NOMO-1 (cell line): ENCODE measurements at regions not wholly inside any gene's neighbourhood (a gene's known extent, or its start where the extent isn't known, plus 50 kb on each side); places are given as distances from the start of the nearest gene placed in this dataset.

ENCODE experiments used
- DNase-seq, 2 experiments: peaks; one replicate each; lab custom pipeline; 2025; ENCODE audit not compliant: unreplicated experiment in 2 of 2; lab: John Stamatoyannopoulos, UW

GRCh38 chr16:17617021-17617552 is 146.3 kb upstream of the XYLT1 start:
- DNase-seq, result no peak

- no peak for DNase-seq
Observed at GRCh38 chr16:17612336-17612735, 141.6 kb upstream of the XYLT1 start.

GRCh38 chr16:17607609-17608008 is 136.8 kb upstream of the XYLT1 start:
- no peak for DNase-seq

GRCh38 chr16:17607075-17607509 is 136.3 kb upstream of the XYLT1 start:
- DNase-seq, result peak; percentile 10

GRCh38 chr16:17606460-17606859 is 135.7 kb upstream of the XYLT1 start:
- DNase-seq, result no peak

GRCh38 chr16:17605784-17606183 is 135.0 kb upstream of the XYLT1 start:
- DNase-seq, result no peak

- peak; percentile 4 to 8 for DNase-seq
Observed at GRCh38 chr16:17603626-17604025, 132.9 kb upstream of the XYLT1 start.

- DNase-seq, result peak; percentile 88 to 98
Observed at GRCh38 chr16:17602678-17603077, 131.9 kb upstream of the XYLT1 start.

GRCh38 chr16:17598968-17599367 is 128.2 kb upstream of the XYLT1 start:
- DNase-seq, result no peak

- no peak for DNase-seq
Observed at GRCh38 chr16:17591655-17592405, 121.1 kb upstream of the XYLT1 start.

- no peak for DNase-seq
Observed at GRCh38 chr16:17590711-17591654, 120.2 kb upstream of the XYLT1 start.

- DNase-seq, result no peak
Observed at GRCh38 chr16:17589898-17590297, 119.1 kb upstream of the XYLT1 start.

- DNase-seq, result no peak
Observed at GRCh38 chr16:17585449-17586074, 114.8 kb upstream of the XYLT1 start.

- peak in 1 of 2 experiments; percentile 56 for DNase-seq
Observed at GRCh38 chr16:17578981-17579874, 108.5 kb upstream of the XYLT1 start.

GRCh38 chr16:17574256-17574655 is 103.5 kb upstream of the XYLT1 start:
- no peak for DNase-seq

- no peak for DNase-seq
Observed at GRCh38 chr16:17572145-17572544, 101.4 kb upstream of the XYLT1 start.

- DNase-seq, result no peak
Observed at GRCh38 chr16:17571499-17572093, 100.8 kb upstream of the XYLT1 start.

GRCh38 chr16:17568239-17568638 is 97.5 kb upstream of the XYLT1 start:
- no peak for DNase-seq

- DNase-seq, result no peak
Observed at GRCh38 chr16:17567455-17567854, 96.7 kb upstream of the XYLT1 start.
